Neural cell (in vitro differentiated cells): ENCODE measurements at regions not wholly inside any gene's neighbourhood (a gene's known extent, or its start where the extent isn't known, plus 50 kb on each side); places are given as distances from the start of the nearest gene placed in this dataset.
"Not testable (repeated sequence)": the region's sequence is repeated elsewhere in the genome, so short reads cannot be mapped to it uniquely, and the experiment has no call there.

Experiments used
- EP300 ChIP-seq: fragments of 450-650 bp; conservative IDR thresholded peaks from 2 replicates; pipeline ENCODE4 v1.6.1; 2014; ENCODE audit warnings: antibody characterized with exemption, mild to moderate bottlenecking, moderate library complexity; ENCODE audit not compliant: poor library complexity, severe bottlenecking
- EZH2 ChIP-seq: fragments of 200-600, 300-800 bp; shearing (Covaris generic), sonication (generic); IDR thresholded peaks from 2 replicates; pipeline ENCODE4 v1.6.1; 2014; ENCODE audit warnings: antibody characterized with exemption, low read length, borderline replicate concordance, mild to moderate bottlenecking; ENCODE audit not compliant: insufficient read depth, poor library complexity, severe bottlenecking
- MXI1 ChIP-seq: fragments of 450-650 bp; conservative IDR thresholded peaks from 2 replicates; pipeline ENCODE4 v1.6.1; 2014; ENCODE audit warnings: antibody characterized with exemption, mild to moderate bottlenecking; ENCODE audit not compliant: poor library complexity, severe bottlenecking
- POLR2AphosphoS5 ChIP-seq: IDR thresholded peaks from 2 replicates; pipeline ENCODE4 v1.6.1; 2012
- TAF1 ChIP-seq: IDR thresholded peaks from 2 replicates; pipeline ENCODE4 v1.6.1; 2012; ENCODE audit warnings: low read depth
- TF ChIP-seq, protein P1 (sequence below): fragments of 450-650 bp; IDR thresholded peaks from 2 replicates; pipeline ENCODE4 v1.5.1; 2014; ENCODE audit warnings: antibody characterized with exemption, mild to moderate bottlenecking, moderate library complexity; ENCODE audit not compliant: poor library complexity, severe bottlenecking
- TF ChIP-seq, protein P2 (sequence below): IDR thresholded peaks from 2 replicates; pipeline ENCODE4 v1.6.1; 2012; ENCODE audit warnings: borderline replicate concordance

DNA sequence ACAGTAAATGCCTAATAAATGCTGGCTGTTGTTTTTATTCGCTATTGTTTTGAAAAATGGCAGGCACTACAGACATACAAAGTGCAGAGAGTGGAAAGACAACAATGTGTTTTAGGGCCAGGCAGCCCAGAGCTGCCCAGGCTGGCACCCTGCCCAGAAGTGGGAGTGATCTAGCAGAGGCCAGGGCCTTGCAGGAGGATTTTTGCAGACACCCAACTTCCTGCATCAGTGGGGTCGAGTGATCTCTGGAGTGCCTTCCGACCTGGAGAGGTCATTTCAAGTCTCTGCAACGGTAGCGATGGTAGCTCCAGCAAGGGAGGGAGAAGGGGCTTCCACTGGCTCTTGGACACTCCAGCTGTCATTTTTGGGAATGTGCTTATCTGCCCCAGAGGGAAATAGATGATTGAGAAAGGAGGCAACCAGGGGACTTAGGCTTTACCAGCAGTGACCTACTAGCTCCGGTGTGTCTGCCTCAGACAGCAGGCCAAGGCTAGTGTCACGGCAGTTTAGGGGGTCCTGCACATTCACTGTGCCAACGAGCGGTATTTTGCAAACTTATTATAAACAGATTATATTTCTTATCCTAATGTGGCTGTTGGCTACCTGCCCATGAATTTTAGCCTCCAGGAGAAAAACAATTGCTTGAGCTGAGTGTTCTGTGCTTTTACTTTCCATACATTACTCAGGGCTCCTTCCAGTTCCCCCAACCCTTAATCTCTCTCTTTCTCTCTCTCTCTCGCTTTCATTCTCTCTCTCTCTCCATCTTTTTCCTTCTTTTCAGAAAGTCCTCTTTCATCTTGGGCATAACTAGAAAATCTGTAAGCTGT is 153.9 kb upstream of the PLGLB2 start:
- not testable (repeated sequence) for TF ChIP-seq EZH2, TAF1, POLR2AphosphoS5, MXI1, EP300
- TF ChIP-seq, protein P1, sequence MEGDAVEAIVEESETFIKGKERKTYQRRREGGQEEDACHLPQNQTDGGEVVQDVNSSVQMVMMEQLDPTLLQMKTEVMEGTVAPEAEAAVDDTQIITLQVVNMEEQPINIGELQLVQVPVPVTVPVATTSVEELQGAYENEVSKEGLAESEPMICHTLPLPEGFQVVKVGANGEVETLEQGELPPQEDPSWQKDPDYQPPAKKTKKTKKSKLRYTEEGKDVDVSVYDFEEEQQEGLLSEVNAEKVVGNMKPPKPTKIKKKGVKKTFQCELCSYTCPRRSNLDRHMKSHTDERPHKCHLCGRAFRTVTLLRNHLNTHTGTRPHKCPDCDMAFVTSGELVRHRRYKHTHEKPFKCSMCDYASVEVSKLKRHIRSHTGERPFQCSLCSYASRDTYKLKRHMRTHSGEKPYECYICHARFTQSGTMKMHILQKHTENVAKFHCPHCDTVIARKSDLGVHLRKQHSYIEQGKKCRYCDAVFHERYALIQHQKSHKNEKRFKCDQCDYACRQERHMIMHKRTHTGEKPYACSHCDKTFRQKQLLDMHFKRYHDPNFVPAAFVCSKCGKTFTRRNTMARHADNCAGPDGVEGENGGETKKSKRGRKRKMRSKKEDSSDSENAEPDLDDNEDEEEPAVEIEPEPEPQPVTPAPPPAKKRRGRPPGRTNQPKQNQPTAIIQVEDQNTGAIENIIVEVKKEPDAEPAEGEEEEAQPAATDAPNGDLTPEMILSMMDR: not testable (repeated sequence)
- TF ChIP-seq, protein P2, sequence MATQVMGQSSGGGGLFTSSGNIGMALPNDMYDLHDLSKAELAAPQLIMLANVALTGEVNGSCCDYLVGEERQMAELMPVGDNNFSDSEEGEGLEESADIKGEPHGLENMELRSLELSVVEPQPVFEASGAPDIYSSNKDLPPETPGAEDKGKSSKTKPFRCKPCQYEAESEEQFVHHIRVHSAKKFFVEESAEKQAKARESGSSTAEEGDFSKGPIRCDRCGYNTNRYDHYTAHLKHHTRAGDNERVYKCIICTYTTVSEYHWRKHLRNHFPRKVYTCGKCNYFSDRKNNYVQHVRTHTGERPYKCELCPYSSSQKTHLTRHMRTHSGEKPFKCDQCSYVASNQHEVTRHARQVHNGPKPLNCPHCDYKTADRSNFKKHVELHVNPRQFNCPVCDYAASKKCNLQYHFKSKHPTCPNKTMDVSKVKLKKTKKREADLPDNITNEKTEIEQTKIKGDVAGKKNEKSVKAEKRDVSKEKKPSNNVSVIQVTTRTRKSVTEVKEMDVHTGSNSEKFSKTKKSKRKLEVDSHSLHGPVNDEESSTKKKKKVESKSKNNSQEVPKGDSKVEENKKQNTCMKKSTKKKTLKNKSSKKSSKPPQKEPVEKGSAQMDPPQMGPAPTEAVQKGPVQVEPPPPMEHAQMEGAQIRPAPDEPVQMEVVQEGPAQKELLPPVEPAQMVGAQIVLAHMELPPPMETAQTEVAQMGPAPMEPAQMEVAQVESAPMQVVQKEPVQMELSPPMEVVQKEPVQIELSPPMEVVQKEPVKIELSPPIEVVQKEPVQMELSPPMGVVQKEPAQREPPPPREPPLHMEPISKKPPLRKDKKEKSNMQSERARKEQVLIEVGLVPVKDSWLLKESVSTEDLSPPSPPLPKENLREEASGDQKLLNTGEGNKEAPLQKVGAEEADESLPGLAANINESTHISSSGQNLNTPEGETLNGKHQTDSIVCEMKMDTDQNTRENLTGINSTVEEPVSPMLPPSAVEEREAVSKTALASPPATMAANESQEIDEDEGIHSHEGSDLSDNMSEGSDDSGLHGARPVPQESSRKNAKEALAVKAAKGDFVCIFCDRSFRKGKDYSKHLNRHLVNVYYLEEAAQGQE: not testable (repeated sequence)
